DMS114 treated with DMSO at 0.1 percent for 48 hours (cell line): ENCODE measurements at regions not wholly inside any gene's neighbourhood (a gene's known extent, or its start where the extent isn't known, plus 50 kb on each side); places are given as distances from the start of the nearest gene placed in this dataset.

ENCODE experiments used
- DNase-seq: peaks from one replicate; lab custom pipeline; 2025; ENCODE audit not compliant: unreplicated experiment; lab: John Stamatoyannopoulos, UW

DNA sequence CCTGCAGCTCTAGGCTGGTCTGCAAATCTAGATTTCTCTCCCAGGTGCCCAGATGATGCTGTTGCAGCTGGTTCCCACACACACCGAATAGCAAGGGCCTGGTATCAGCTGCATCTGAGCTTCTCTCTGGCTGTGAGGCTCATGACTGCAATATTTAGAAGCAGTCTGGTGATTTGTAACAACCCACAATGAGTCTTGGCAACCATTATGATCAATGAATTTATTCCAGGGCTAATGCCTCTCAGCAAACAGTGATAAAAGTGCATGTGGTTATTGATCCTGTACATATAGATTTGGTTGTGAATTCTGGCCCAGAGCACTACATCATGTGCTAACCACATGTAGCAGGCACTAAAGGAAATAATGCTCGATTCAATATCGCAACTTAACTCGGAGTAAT lies 114.3 kb downstream of the ASCL4 start:
- DNase-seq = no peak

DNA sequence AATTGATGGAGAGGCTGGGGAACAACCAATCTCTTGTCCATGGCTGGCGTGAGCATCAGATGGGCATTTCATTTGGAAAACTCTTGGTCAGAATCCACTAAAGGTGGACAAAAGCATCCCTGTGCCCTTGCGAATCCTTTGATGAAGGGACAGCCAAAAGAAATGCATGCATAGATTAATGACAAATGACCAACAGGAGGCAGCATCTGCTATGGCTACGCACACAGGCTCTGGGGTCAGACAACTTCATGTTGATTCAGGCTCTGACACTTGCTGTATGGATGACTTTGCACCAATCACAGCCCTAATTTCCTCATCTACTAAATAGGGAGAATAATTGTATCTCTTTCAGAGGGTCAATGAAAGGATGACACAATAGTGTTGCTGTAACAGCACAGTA lies 117.5 kb downstream of the ASCL4 start:
- DNase-seq = no peak

DNA sequence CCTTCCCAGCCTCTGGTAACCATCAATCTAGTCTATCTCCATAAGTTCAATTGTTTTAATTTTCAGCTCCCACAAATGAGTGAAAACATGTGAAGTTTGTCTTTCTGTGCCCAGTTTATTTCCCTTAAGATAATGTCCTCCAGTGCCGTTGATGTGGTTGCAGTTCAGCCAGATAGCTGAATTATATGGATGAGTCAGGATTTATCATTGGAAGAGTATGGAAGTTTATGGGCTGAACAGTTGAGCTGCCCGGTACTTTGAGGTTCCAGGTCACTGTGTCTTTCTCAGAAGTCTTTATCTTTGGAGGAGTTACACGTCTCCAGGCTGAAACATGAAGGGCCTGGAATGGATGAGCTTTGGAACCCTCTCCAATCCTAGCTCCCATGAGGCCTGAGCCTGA lies 120.1 kb downstream of the ASCL4 start:
- DNase-seq = no peak

DNA sequence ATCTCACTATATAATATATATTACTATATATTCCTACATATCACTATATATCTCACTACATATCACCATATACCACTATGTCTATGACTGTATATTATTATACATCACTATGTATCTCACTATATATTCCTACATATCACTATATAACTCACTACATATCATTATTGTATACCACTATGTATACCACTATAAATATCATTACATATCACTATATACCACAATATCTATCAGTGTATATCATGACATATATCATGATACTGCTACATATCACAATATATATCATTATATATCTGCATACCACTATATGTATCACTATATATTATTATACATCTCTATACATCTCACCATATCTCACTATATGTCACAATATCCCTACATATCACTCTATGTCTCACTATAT lies 121.5 kb downstream of the ASCL4 start:
- DNase-seq = no peak

DNA sequence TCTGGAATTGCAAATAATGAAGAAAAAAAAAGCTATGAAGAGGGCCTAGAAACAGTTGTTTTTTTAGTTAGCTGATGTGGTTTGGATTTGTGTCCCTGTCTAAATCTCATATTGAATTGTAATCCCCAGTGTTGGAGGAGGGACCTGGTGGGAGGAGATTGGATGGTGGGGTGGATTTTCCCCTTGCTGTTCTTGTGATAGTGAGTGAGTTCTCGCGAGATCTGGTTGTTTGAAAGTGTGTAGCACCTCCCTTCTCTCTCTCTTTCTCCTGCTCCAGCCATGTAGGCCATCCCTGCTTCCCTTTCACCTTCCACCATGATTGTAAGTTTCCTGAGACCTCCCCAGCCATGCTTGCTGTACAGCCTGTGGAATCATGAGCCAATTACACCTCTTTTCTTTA lies 126.1 kb downstream of the ASCL4 start:
- DNase-seq = no peak

DNA sequence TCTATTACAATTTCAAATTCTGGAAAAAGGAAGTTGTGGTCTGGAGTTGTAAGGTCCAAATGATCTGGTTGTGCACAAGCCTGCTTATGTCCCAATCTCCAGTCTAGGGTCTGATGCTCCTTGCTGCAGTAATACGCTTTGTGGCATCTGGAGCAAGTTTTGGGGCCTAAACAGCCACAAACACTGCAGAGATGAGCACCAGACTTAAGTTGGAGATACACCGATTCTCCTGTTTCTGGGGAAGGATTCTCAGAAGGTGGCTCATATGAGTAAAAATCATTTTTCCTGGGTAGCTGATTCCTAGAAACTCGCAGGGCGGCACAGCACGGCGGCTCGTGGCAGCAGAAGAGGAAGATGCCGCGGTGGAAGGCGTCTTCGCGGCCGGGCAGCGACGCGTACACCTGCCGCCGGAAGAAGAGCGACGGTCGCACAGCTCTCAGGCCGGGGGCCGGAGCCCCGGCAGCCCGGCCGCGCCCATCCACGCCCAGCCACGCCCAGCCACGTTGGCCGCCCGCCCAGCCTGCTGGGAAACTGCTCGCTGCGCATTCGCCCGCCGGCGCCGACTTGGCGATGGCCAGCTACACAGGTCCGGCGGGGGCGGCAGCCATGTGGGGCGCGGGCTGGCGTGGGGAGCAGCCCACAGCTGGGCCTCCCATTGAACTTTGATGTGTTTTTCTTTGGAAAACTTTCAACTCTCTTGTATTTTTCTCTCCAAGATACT lies 129.0 kb downstream of the ASCL4 start:
- peak; percentile 64 for DNase-seq

DNA sequence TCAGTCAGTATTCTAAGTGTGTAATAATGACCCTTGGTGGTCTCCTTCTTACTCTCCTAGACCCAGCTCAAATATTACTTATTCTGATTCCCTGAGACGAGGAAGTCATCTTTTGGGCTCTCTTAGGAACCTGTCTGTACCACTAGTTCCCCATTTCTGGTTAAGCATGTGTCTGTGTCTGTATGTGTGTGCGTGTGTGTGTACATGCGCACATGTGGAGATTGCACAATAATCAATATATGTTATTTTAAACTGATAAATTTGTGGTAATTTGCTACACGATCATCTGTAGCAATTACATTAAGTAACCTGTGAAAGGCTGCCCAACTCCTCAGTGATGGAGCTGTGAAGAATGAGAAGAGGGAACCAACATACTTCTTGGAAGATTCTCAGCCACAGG lies 132.2 kb downstream of the ASCL4 start:
- no peak for DNase-seq

DNA sequence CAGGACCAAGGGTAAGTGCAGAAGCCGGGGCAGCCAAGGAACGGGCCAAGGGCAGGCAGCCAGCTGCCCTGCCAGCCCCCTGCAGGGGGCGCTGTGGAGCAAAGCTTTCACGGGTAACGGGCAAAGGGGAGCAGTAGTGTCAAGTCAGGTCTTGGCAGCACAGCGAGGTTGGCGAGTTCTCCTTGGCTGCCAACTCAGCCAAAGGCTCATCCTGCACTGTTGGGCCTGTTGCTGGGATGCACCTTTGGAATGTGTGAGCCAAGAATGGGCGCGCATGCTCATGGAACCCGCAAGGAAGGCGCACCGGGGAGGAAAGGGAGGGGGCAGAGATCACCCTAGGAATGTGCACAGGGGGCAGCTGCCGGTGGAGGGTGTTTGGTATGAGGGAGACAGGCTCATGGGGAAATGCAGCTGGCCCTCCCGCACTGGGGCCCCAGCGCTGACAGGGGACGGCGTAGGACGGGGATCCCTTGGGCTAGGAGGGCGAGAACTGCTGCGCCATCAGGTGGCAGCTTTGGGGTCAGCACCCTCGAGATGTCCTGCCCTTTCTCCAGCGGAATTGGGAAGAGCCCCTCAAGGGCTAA lies 138.0 kb downstream of the ASCL4 start:
- DNase-seq = no peak

DNA sequence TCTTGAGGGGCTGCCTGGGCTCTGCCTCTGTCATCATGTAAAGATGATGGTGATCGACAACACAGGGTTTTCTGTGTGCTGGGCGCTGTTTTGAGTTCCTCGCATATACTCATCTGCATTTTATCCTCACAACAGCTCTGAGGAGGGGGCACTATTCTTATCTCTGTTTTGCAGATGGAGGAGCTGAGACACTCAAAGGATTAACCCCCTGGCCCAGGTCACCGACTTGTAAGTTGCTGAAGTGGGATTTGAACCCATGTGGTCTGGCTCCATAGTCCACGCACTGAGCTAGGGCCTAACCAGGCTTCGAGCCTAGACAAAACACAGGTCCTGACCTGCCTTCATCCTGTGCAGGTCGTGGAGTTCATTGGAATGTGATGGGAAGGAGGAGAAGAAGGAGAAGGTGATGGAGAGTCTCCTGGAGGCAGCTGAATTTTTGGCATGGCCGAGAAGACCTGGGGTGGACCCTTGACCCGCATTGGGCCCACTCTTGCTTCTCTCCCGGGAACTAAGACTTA lies 140.0 kb downstream of the ASCL4 start:
- no peak for DNase-seq

DNA sequence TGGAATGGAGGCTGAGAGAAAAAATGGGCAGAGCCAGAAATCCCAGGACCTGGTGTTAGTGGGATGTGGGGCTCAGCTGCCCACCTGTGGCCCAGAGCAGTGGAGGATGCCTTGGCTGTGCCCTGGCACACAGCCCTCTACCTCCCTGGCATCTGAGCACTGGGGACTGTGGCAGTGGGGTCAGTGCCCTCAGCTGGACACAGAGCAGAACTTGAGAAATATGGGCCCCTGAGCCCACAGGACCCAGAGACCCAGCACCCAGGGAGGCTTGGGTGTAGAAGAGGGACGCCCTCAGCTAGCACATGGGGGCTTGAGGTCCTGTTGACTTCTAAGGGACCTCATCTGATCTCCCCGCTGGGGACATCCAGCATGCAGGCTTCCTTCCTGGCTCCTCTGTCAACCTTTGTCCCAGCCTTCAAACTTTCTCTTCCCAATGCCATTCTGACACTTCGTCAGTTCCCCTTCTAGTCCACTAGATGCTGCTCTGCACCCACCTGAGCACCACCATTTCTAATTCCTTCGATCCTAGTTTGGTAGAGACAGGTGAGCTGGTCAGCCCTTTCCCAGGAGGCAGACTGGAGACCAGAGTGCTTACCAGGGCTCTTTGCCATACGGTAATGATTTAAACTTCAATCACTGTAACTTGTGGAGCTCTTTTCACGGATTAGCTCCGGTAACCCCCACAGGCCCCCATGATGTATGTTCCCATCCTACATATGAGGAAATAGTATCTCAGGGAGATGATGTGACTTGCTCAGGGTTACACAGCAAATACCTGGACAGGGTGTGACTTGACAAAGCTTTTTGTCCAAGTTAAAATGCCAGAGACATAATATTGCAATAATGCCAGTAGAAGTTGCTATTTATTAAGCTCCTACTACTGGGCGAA lies 143.7 kb downstream of the ASCL4 start:
- DNase-seq = peak; percentile 47

DNA sequence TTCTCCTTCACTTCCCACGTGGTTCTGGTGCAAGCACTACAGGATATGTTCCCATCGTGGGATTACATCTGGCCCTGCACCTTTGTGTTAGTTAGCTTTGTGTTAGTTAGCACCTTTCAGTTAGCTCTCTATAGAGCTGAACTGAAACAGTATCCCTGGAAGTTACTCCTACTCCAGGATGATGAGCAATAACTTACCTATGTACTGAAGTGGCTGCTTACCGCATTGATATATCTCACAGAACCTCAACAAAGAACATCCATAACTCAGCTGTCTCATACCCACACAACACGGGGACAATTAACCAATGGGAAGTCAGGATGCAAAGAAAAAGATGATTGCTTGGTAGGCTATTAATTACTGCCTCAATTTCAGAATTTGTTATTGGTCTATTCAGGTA lies 146.6 kb downstream of the ASCL4 start:
- DNase-seq = no peak

DNA sequence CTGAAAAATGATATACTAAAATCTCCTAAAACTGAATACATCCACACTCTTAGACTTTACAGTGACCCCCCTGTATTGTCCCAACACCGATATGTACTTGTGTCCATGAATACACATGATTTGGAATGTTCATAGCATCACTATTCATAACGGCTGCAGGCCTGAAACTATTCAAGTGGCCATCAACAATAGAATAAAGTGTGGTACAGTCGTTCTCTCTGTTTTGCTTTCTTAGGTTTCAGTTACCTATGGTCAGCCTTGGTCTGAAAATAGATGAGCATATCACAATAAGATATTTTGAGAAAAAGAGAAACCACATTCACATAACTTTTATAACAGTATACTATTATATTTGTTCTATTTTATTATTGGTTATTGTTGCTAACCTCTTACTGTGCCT lies 150.6 kb downstream of the ASCL4 start:
- DNase-seq = no peak

DNA sequence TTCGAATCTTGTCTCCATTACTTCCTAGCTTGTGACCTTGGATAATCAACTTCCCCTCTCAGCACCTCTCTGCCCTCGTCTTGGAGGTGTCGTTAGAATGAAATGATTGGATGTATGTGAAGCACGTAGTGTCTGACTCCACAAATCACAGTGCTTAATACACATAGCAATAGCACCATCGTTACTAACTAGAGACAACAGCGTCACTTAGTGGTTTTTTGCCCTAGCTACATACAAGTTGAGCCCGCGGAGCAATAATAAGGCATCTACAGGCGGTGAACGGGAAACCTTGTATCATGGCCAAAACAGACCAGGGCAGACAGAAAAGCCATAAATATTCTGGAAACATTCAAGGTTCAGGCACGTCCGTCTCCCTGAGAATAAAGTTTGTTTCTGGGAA lies 154.9 kb downstream of the ASCL4 start:
- DNase-seq = no peak

DNA sequence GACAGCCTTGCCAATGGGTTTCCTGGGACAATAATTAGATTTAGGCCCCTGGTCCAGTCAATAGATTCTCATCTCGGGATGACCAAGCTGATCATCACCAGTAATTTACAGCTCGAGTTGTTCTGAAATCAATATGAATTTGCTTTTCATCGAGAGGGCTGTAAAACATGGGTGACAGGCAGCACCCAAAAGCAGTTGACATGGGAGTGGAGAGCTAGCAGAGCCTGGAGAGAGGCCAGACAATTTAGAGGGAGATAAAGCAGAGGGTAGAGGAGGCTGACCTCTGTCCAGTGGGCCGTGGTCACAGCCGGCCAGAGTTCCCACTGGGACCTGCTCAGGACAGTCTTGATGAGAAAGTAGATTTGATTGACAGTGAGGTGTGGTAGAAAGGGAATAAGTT lies 157.3 kb downstream of the ASCL4 start:
- DNase-seq = no peak

DNA sequence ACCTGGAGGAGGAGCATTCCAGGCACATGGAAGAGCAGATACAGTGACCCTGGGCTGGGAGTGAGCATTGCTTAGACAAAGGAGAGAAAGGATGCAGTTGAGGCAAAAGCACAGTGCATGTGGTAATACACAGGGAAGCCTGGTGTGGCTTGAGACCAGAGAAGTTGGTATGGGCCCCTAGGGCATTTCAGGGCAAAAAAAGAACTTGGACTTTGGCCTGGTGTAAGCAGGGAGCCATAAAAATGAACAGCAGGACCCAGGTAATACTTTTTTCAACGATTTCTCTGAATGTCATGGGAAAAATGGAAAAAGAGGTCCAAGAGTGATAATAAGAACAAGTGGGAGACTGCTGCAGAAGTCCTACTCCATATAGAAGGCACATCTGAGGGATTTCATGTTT lies 163.9 kb downstream of the ASCL4 start:
- DNase-seq = no peak

DNA sequence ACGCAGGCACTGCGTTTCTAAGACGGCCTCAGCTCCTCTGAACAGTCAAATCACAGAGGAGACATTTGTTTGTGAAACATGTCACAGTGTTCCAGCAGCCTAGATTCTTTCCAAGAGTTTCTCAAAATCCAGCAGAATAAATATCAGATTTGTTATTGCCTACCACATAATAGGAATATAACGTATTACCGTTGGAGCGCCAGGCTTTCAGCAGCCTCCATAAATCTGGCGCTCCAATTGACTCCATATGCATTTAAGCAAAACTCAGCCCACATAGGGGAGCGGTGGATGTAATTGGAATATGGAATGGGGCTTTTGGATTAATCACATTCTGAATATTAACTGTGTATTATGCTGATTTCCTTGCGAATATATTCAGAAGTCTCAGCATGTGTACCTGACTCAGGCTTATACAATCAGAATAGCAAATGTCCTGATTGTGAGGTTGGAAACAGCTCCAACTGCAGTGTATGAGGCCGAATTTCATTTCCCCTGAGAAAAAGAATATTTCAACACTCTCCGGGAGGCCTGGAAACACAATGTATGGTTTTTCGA lies 174.0 kb downstream of the ASCL4 start:
- no peak for DNase-seq

DNA sequence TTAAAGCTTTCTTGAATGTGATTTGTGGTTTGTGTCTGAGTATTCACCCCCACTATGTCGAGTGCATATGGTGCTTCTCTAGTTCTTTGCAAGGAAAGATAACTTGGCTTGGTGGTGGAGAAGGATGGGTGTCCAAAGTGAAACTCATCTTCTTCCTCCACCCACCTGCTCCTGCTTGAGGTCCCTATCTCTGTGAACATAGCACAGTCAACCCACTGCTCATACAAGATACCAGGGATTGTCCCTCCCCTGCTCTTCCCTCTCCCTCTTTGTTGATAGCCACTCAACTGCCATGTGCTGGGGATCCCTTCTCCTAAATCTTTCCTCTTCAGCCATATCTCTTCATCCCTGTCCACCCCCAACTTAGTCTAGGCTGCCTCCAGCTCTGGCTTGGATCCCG lies 176.5 kb downstream of the ASCL4 start:
- no peak for DNase-seq

DNA sequence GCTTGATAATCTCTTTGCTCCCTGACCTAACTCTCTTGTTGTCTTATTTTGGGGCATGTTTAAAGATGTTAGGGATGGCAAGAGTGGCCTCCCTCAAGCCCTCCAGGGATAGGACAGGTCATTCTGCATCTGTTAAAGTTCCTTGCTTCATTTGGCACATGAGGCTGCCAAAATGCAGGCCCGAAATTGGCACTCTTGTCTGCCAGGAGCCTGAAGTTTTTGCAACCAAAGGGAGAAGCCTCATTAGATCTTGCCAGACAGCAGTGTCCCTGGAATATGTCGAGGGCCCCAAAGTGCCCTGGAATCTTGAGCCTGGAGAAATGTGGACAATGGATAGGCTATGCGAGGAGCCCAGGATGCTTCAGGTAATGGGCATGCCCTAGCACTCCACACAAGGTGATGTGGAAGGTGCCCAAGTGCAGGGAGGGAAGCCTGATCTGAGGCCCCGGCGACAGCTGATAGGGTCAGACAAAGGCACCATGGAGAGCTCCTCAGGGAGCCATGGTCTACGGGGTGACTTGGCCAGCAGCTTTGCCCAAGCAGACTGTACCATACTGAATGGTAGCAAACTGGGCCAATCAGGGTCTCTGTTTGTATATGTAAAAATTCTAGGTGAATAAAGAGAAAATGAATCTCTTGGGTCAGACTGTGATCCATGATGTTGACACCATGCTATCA lies 173.0 kb upstream of the WSCD2 start:
- no peak for DNase-seq

DNA sequence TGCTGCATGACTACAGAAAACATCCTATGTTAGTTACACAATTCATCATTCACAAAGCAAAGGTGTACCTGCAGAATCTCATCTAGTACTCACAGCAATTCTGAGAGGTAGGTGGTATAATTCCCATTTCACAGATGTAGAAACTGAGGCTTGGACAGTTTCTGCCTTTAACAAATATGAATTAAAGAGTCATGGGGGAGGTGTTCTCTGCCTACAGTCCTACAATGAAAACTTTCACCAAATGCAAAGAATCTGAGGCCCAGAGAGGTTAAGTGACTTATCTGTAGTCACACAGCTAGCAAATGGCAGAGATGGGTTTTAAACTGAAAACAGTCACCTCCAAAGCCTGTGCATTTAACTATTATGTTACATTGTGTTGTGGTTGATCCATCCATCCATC lies 171.6 kb upstream of the WSCD2 start:
- DNase-seq = no peak

DNA sequence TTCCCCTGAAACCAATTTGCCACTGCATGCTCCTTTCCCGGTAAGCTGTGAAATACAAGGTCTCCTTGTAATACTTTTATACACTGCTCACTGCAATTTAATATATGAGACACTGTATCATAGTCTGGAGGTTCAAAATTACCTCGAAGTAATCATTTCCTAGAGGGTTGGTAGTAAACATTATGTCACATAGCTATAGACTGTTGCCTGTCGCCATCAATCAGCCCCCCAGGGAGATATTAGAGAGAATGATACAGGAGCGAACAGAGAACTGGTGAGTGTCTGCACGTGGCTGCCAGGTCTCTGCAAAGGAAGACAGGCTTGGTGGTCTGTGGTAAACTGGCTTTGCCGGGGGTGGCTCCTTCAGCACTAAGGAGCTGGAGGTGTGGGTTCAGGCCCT lies 165.5 kb upstream of the WSCD2 start:
- DNase-seq = no peak

DNA sequence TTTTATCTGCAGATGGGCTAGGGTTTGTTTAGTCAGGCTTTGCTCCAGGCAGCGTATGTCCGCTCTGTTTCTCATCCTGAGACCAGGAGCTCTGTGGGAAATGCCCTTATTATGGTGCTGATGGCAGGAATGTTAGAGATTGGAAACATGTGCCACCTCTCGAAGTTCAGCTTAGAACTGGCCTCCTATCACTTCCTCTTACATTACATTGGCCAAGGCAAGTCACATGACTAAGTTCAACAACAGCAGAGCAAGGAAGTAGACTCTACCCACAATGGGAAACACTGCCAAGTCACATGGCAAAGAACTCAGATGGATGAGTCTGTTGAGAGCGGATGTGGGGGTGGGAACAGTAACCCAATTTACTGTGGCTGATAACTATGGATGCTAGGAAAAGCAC lies 161.9 kb upstream of the WSCD2 start:
- DNase-seq = no peak
